GM23338 (cell line): ENCODE measurements at regions not wholly inside any gene's neighbourhood (a gene's known extent, or its start where the extent isn't known, plus 50 kb on each side); places are given as distances from the start of the nearest gene placed in this dataset.

Experiments
- ATAC-seq: fragments of 200-7000 bp; cut with Tn5 transposase; 3 replicates; pipeline ENCODE4 v1.9.1; 2020
- DNase-seq: peaks from one replicate; pipeline ENCODE4 v3.0.0-alpha.2; 2015; ENCODE audit warnings: low spot score
- H2AFZ ChIP-seq: fragments of 200-600 bp; sonication (generic); 2 replicates; pipeline ENCODE4 v1.8.0; 2016; ENCODE audit warnings: antibody characterized with exemption, mild to moderate bottlenecking, moderate library complexity
- H3F3A ChIP-seq: fragments of 200-600 bp; sonication (generic); replicated peaks from 2 replicates; pipeline ENCODE4 v1.8.0; 2017; ENCODE audit warnings: antibody characterized with exemption, mixed run types, low read depth
- H3K27ac ChIP-seq: fragments of 200-600 bp; sonication (generic); 2 replicates; pipeline ENCODE4 v1.6.1; 2016; ENCODE audit warnings: low read depth
- H3K27me3 ChIP-seq: fragments of 200-600 bp; sonication (generic); 2 replicates; pipeline ENCODE4 v1.8.0; 2016; ENCODE audit warnings: mild to moderate bottlenecking, mixed run types, moderate library complexity; ENCODE audit not compliant: insufficient read depth
- H3K36me3 ChIP-seq: fragments of 200-600 bp; sonication (generic); 2 replicates; pipeline ENCODE4 v1.8.0; 2016; ENCODE audit warnings: mild to moderate bottlenecking; ENCODE audit not compliant: insufficient read depth
- H3K4me1 ChIP-seq: fragments of 200-600 bp; sonication (generic); 2 replicates; pipeline ENCODE4 v1.8.0; 2016; ENCODE audit warnings: mild to moderate bottlenecking, moderate library complexity; ENCODE audit not compliant: insufficient read depth
- H3K4me2 ChIP-seq: fragments of 200-600 bp; sonication (generic); 2 replicates; pipeline ENCODE4 v1.7.1; 2017; ENCODE audit warnings: mixed run types
- H3K4me3 ChIP-seq: fragments of 200-600 bp; sonication (generic); 2 replicates; pipeline ENCODE4 v1.6.1; 2016; ENCODE audit warnings: mixed run types
- H3K79me2 ChIP-seq: fragments of 200-600 bp; sonication (generic); replicated peaks from 2 replicates; pipeline ENCODE4 v1.8.0; 2017; ENCODE audit warnings: mild to moderate bottlenecking; ENCODE audit not compliant: insufficient read depth
- H3K9me2 ChIP-seq: fragments of 200-600 bp; sonication (generic); 2 replicates; pipeline ENCODE4 v1.8.0; 2017; ENCODE audit not compliant: insufficient read depth
- H4K20me1 ChIP-seq: fragments of 200-600 bp; sonication (generic); replicated peaks from 2 replicates; pipeline ENCODE4 v1.8.0; 2017; ENCODE audit warnings: mild to moderate bottlenecking; ENCODE audit not compliant: insufficient read depth
- H3K27ac Mint-ChIP-seq: 2 replicates; pipeline ENCODE4 v1.8.0; 2020; ENCODE audit warnings: inconsistent platforms, mild to moderate bottlenecking, moderate library complexity, mixed read lengths
- H3K27me3 Mint-ChIP-seq: 3 replicates; pipeline ENCODE4 v1.8.0; 2022; ENCODE audit warnings: low read depth, mild to moderate bottlenecking, moderate library complexity, mixed read lengths, inconsistent platforms; ENCODE audit not compliant: insufficient read depth, poor library complexity
- H3K36me3 Mint-ChIP-seq: 3 replicates; pipeline ENCODE4 v1.8.0; 2021; ENCODE audit warnings: low read depth, mild to moderate bottlenecking, inconsistent platforms, moderate library complexity, mixed read lengths
- H3K4me1 Mint-ChIP-seq: 3 replicates; pipeline ENCODE4 v1.8.0; 2020; ENCODE audit warnings: mild to moderate bottlenecking, inconsistent platforms, mixed read lengths
- H3K4me3 Mint-ChIP-seq: 3 replicates; pipeline ENCODE4 v1.8.0; 2021; ENCODE audit warnings: moderate library complexity, mild to moderate bottlenecking, inconsistent platforms, mixed read lengths
- H3K9me3 Mint-ChIP-seq: 3 replicates; pipeline ENCODE4 v1.8.0; 2020; ENCODE audit warnings: moderate library complexity, mild to moderate bottlenecking, inconsistent platforms, mixed read lengths
- CREB1 ChIP-seq: fragments of 250-450 bp; sonication (Bioruptor Pico); IDR thresholded peaks from 2 replicates; pipeline ENCODE4 v1.5.0; 2020; ENCODE audit warnings: low read depth, mild to moderate bottlenecking, moderate library complexity
- EZH2phosphoT487 ChIP-seq: fragments of 200-600 bp; sonication (generic); IDR thresholded peaks from one replicate; pipeline ENCODE4 v1.8.1; 2018; ENCODE audit warnings: antibody characterized with exemption; ENCODE audit not compliant: unreplicated experiment
- JUNB ChIP-seq: IDR thresholded peaks from one replicate; pipeline ENCODE4 v1.6.1; 2016; ENCODE audit warnings: antibody characterized with exemption; ENCODE audit not compliant: unreplicated experiment
- NANOG ChIP-seq: IDR thresholded peaks from 2 replicates; pipeline ENCODE4 v1.6.1; 2016; ENCODE audit warnings: antibody characterized with exemption, borderline replicate concordance
- POLR2AphosphoS5 ChIP-seq: IDR thresholded peaks from 2 replicates; pipeline ENCODE4 v1.6.1; 2016; ENCODE audit warnings: antibody characterized with exemption, low read depth
- STAT1 ChIP-seq: IDR thresholded peaks from one replicate; pipeline ENCODE4 v1.6.1; 2016; ENCODE audit warnings: antibody characterized with exemption; ENCODE audit not compliant: unreplicated experiment
- ZNF114 ChIP-seq: fragments of 250-450 bp; sonication (Bioruptor Pico); IDR thresholded peaks from 2 replicates; pipeline ENCODE4 v1.5.0; 2020; ENCODE audit warnings: mild to moderate bottlenecking, moderate library complexity
- TF ChIP-seq, protein P1 (sequence below): fragments of 250-450 bp; sonication (Bioruptor Pico); IDR thresholded peaks from 2 replicates; pipeline ENCODE4 v1.5.0; 2020; ENCODE audit warnings: mild to moderate bottlenecking, moderate library complexity
- TF ChIP-seq, protein P2 (sequence below), 2 experiments: fragments of 200-600 bp in 1 of 2; sonication (generic) in 1 of 2; conservative IDR thresholded peaks; 2 replicates each; pipeline versions ENCODE4 v1.5.1 to v1.6.1; 2016 to 2017; ENCODE audit warnings: antibody characterized with exemption in 2 of 2, low read depth in 2 of 2, mild to moderate bottlenecking in 2 of 2, moderate library complexity in 1 of 2

- TF ChIP-seq, protein P1, sequence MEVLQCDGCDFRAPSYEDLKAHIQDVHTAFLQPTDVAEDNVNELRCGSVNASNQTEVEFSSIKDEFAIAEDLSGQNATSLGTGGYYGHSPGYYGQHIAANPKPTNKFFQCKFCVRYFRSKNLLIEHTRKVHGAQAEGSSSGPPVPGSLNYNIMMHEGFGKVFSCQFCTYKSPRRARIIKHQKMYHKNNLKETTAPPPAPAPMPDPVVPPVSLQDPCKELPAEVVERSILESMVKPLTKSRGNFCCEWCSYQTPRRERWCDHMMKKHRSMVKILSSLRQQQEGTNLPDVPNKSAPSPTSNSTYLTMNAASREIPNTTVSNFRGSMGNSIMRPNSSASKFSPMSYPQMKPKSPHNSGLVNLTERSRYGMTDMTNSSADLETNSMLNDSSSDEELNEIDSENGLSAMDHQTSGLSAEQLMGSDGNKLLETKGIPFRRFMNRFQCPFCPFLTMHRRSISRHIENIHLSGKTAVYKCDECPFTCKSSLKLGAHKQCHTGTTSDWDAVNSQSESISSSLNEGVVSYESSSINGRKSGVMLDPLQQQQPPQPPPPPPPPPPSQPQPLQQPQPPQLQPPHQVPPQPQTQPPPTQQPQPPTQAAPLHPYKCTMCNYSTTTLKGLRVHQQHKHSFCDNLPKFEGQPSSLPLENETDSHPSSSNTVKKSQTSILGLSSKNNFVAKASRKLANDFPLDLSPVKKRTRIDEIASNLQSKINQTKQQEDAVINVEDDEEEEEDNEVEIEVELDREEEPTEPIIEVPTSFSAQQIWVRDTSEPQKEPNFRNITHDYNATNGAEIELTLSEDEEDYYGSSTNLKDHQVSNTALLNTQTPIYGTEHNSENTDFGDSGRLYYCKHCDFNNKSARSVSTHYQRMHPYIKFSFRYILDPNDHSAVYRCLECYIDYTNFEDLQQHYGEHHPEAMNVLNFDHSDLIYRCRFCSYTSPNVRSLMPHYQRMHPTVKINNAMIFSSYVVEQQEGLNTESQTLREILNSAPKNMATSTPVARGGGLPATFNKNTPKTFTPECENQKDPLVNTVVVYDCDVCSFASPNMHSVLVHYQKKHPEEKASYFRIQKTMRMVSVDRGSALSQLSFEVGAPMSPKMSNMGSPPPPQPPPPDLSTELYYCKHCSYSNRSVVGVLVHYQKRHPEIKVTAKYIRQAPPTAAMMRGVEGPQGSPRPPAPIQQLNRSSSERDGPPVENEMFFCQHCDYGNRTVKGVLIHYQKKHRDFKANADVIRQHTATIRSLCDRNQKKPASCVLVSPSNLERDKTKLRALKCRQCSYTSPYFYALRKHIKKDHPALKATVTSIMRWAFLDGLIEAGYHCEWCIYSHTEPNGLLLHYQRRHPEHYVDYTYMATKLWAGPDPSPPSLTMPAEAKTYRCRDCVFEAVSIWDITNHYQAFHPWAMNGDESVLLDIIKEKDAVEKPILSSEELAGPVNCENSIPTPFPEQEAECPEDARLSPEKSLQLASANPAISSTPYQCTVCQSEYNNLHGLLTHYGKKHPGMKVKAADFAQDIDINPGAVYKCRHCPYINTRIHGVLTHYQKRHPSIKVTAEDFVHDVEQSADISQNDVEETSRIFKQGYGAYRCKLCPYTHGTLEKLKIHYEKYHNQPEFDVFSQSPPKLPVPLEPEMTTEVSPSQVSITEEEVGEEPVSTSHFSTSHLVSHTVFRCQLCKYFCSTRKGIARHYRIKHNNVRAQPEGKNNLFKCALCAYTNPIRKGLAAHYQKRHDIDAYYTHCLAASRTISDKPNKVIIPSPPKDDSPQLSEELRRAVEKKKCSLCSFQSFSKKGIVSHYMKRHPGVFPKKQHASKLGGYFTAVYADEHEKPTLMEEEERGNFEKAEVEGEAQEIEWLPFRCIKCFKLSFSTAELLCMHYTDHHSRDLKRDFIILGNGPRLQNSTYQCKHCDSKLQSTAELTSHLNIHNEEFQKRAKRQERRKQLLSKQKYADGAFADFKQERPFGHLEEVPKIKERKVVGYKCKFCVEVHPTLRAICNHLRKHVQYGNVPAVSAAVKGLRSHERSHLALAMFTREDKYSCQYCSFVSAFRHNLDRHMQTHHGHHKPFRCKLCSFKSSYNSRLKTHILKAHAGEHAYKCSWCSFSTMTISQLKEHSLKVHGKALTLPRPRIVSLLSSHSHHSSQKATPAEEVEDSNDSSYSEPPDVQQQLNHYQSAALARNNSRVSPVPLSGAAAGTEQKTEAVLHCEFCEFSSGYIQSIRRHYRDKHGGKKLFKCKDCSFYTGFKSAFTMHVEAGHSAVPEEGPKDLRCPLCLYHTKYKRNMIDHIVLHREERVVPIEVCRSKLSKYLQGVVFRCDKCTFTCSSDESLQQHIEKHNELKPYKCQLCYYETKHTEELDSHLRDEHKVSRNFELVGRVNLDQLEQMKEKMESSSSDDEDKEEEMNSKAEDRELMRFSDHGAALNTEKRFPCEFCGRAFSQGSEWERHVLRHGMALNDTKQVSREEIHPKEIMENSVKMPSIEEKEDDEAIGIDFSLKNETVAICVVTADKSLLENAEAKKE (CRISPR knock-in tag), result no peak
- TF ChIP-seq JUNB, result no peak
- TF ChIP-seq NANOG, result no peak
Observed at GRCh38 chrX:109797311-109797975, 64.4 kb upstream of the ACSL4 start (continued).

GRCh38 chrX:109812236-109812635, 79.2 kb upstream of the ACSL4 start:
- Mint-ChIP-seq H3K9me3 (no peaks in the 10 kb centered on the region), H3K27ac (no peak overlapping the region), H3K4me3 (no peak overlapping the region), H3K36me3 (no peaks in the 10 kb centered on the region), H3K4me1 (no peaks in the 10 kb centered on the region), H3K27me3 (no peaks in the 10 kb centered on the region)
- H3K36me3 ChIP-seq, result no peaks in the 10 kb centered on the region
- H3K27me3 ChIP-seq, result no peaks in the 10 kb centered on the region
- no peak for ATAC-seq
- no peaks in the 10 kb centered on the region for H3K9me2 ChIP-seq
- no peaks in the 10 kb centered on the region for H3K79me2 ChIP-seq
- H3K27ac ChIP-seq, result no peak overlapping the region
- DNase-seq, result no peak
- H2AFZ ChIP-seq, result no peak overlapping the region
- H3K4me1 ChIP-seq, result no peaks in the 10 kb centered on the region
- no peak overlapping the region for H3K4me3 ChIP-seq
- no peak overlapping the region for H3K4me2 ChIP-seq
- no peaks in the 10 kb centered on the region for H4K20me1 ChIP-seq
- no peaks in the 10 kb centered on the region for H3F3A ChIP-seq
- TF ChIP-seq ZNF114 (CRISPR knock-in tag), result no peak

- Histone ChIP-seq H3K27me3 (no peaks in the 10 kb centered on the region), H4K20me1 (no peaks in the 10 kb centered on the region), H3K4me3 (no peak overlapping the region), H3K4me1 (no peaks in the 10 kb centered on the region), H2AFZ (no peak overlapping the region), H3K4me2 (no peak overlapping the region), H3K27ac (no peak overlapping the region), H3K9me2 (no peaks in the 10 kb centered on the region), H3K79me2 (no peaks in the 10 kb centered on the region), H3K36me3 (no peaks in the 10 kb centered on the region), H3F3A (no peaks in the 10 kb centered on the region)
- H3K27me3 Mint-ChIP-seq, result no peaks in the 10 kb centered on the region
- ATAC-seq (no peak), DNase-seq (no peak)
- H3K36me3 Mint-ChIP-seq, result no peaks in the 10 kb centered on the region
- H3K27ac Mint-ChIP-seq, result no peak overlapping the region
- no peaks in the 10 kb centered on the region for H3K9me3 Mint-ChIP-seq
- H3K4me3 Mint-ChIP-seq, result no peak overlapping the region
- no peaks in the 10 kb centered on the region for H3K4me1 Mint-ChIP-seq
- TF ChIP-seq POLR2AphosphoS5 (no peak), EZH2phosphoT487 (no peak), STAT1 (no peak), ZNF114 (CRISPR knock-in tag) (no peak), CREB1 (CRISPR knock-in tag) (no peak), JUNB (no peak)
- TF ChIP-seq, protein P2, sequence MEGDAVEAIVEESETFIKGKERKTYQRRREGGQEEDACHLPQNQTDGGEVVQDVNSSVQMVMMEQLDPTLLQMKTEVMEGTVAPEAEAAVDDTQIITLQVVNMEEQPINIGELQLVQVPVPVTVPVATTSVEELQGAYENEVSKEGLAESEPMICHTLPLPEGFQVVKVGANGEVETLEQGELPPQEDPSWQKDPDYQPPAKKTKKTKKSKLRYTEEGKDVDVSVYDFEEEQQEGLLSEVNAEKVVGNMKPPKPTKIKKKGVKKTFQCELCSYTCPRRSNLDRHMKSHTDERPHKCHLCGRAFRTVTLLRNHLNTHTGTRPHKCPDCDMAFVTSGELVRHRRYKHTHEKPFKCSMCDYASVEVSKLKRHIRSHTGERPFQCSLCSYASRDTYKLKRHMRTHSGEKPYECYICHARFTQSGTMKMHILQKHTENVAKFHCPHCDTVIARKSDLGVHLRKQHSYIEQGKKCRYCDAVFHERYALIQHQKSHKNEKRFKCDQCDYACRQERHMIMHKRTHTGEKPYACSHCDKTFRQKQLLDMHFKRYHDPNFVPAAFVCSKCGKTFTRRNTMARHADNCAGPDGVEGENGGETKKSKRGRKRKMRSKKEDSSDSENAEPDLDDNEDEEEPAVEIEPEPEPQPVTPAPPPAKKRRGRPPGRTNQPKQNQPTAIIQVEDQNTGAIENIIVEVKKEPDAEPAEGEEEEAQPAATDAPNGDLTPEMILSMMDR (conservative IDR thresholded peaks at IDR 0.05; ENCODE audit: low read depth in 2 of 2), result no peak
Observed at GRCh38 chrX:109813236-109813635, 80.2 kb upstream of the ACSL4 start.
